Tibial nerve (tissue), 3 donors: ENCODE measurements at regions not wholly inside any gene's neighbourhood (a gene's known extent, or its start where the extent isn't known, plus 50 kb on each side); places are given as distances from the start of the nearest gene placed in this dataset.

ENCODE experiments used
- CTCF ChIP-seq, 5 experiments: fragments of 200-600 bp in 3 of 5; fragments of 450-650 bp in 2 of 5; sonication (generic) in 3 of 5; IDR thresholded peaks; one replicate each; pipeline ENCODE4 v1.5.1; 2016 to 2019; ENCODE audit warnings: antibody characterized with exemption in 5 of 5, mild to moderate bottlenecking in 3 of 5, moderate library complexity in 2 of 5
- POLR2A ChIP-seq, 2 donors: fragments of 450-650 bp; IDR thresholded peaks; one replicate each; pipeline ENCODE4 v1.6.1; 2017; ENCODE audit warnings: antibody characterized with exemption in 2 of 2, mild to moderate bottlenecking in 2 of 2, moderate library complexity in 2 of 2

GRCh38 chr2:188016917-188017316 is 274.8 kb upstream of the GULP1 start:
- TF ChIP-seq POLR2A (IDR thresholded peaks at IDR 0.05) (no peak), CTCF (IDR thresholded peaks at IDR 0.05) (no peak)
